H9 (cell line): ENCODE measurements at regions not wholly inside any gene's neighbourhood (a gene's known extent, or its start where the extent isn't known, plus 50 kb on each side); places are given as distances from the start of the nearest gene placed in this dataset.

Experiments used
- DNase-seq: peaks from one replicate; pipeline ENCODE4 v3.0.0-alpha.2; 2017
- H2AFZ ChIP-seq: one replicate; pipeline ENCODE4 v1.6.1; 2013; ENCODE audit warnings: mild to moderate bottlenecking, low read length, control low read depth, moderate library complexity
- H2AK5ac ChIP-seq: 2 replicates; pipeline ENCODE4 v1.6.1; 2013; ENCODE audit warnings: low read length, control low read depth, mixed read lengths; ENCODE audit not compliant: insufficient read length
- H2BK120ac ChIP-seq: one replicate; pipeline ENCODE4 v1.6.1; 2013; ENCODE audit warnings: low read depth, mild to moderate bottlenecking, low read length, control low read depth, inconsistent platforms; ENCODE audit not compliant: poor library complexity, severe bottlenecking
- H2BK12ac ChIP-seq: 2 replicates; pipeline ENCODE4 v1.6.1; 2013; ENCODE audit warnings: low read length, control low read depth, mixed read lengths, low read depth; ENCODE audit not compliant: insufficient read length
- H2BK15ac ChIP-seq: 2 replicates; pipeline ENCODE4 v1.6.1; 2013; ENCODE audit warnings: low read depth, low read length, control low read depth
- H2BK20ac ChIP-seq: one replicate; pipeline ENCODE4 v1.6.1; 2013; ENCODE audit warnings: low read depth, mild to moderate bottlenecking, low read length, control low read depth, inconsistent platforms; ENCODE audit not compliant: poor library complexity, severe bottlenecking
- H2BK5ac ChIP-seq: 2 replicates; pipeline ENCODE4 v1.6.1; 2013; ENCODE audit warnings: low read length, control low read depth, mixed read lengths; ENCODE audit not compliant: insufficient read length
- H3K14ac ChIP-seq: 2 replicates; pipeline ENCODE4 v1.6.1; 2013; ENCODE audit warnings: low read length, control low read depth; ENCODE audit not compliant: insufficient read depth
- H3K18ac ChIP-seq: 2 replicates; pipeline ENCODE4 v1.6.1; 2013; ENCODE audit warnings: low read depth, mild to moderate bottlenecking, mixed read lengths, low read length, control low read depth; ENCODE audit not compliant: insufficient read length
- H3K23ac ChIP-seq: 2 replicates; pipeline ENCODE4 v1.6.1; 2013; ENCODE audit warnings: low read length, control low read depth, mixed read lengths, low read depth; ENCODE audit not compliant: insufficient read length
- H3K23me2 ChIP-seq: 2 replicates; pipeline ENCODE4 v1.6.1; 2013; ENCODE audit warnings: low read depth, mild to moderate bottlenecking, mixed read lengths, low read length, control low read depth; ENCODE audit not compliant: insufficient read length, poor library complexity, severe bottlenecking
- H3K27ac ChIP-seq: 2 replicates; pipeline ENCODE4 v1.5.1; 2013; ENCODE audit warnings: low read length, control low read depth, mixed read lengths, low read depth; ENCODE audit not compliant: insufficient read length
- H3K27me3 ChIP-seq: 2 replicates; pipeline ENCODE4 v1.6.1; 2013; ENCODE audit warnings: low read length, control low read depth, inconsistent platforms; ENCODE audit not compliant: insufficient read depth
- H3K4ac ChIP-seq: 2 replicates; pipeline ENCODE4 v1.6.1; 2013; ENCODE audit warnings: low read depth, mild to moderate bottlenecking, control low read depth, inconsistent platforms, low read length, moderate library complexity
- H3K4me1 ChIP-seq: 2 replicates; pipeline ENCODE4 v1.6.1; 2013; ENCODE audit warnings: low read length, control low read depth, inconsistent platforms; ENCODE audit not compliant: insufficient read depth
- H3K4me2 ChIP-seq: 2 replicates; pipeline ENCODE4 v1.6.1; 2013; ENCODE audit warnings: low read length, control low read depth, mixed read lengths; ENCODE audit not compliant: insufficient read length, insufficient read depth
- H3K56ac ChIP-seq: 2 replicates; pipeline ENCODE4 v1.6.1; 2013; ENCODE audit warnings: low read depth, mild to moderate bottlenecking, mixed read lengths, low read length, control low read depth; ENCODE audit not compliant: insufficient read length
- H3K79me1 ChIP-seq: 2 replicates; pipeline ENCODE4 v1.6.1; 2013; ENCODE audit warnings: low read depth, mild to moderate bottlenecking, moderate library complexity, low read length, control low read depth, inconsistent platforms; ENCODE audit not compliant: insufficient read depth, poor library complexity, severe bottlenecking
- H3K79me2 ChIP-seq: 2 replicates; pipeline ENCODE4 v1.6.1; 2013; ENCODE audit warnings: low read length, control low read depth, inconsistent platforms; ENCODE audit not compliant: insufficient read depth
- H3K9ac ChIP-seq: 2 replicates; pipeline ENCODE4 v1.6.1; 2013; ENCODE audit warnings: low read length, control low read depth, mixed read lengths; ENCODE audit not compliant: insufficient read length; ENCODE audit errors: extremely low read depth
- H3K9me3 ChIP-seq: one replicate; pipeline ENCODE4 v1.6.1; 2013; ENCODE audit warnings: low read depth, low read length, inconsistent platforms; ENCODE audit not compliant: control insufficient read depth
- H3T11ph ChIP-seq: one replicate; pipeline ENCODE4 v1.6.1; 2013; ENCODE audit warnings: mild to moderate bottlenecking, low read length, control low read depth, inconsistent platforms
- H4K20me1 ChIP-seq: one replicate; pipeline ENCODE4 v1.6.1; 2013; ENCODE audit not compliant: control insufficient read depth, insufficient read length, insufficient read depth
- H4K5ac ChIP-seq: 2 replicates; pipeline ENCODE4 v1.6.1; 2013; ENCODE audit warnings: low read depth, mild to moderate bottlenecking, mixed read lengths, low read length, control low read depth; ENCODE audit not compliant: insufficient read length
- H4K8ac ChIP-seq: replicated peaks from 2 replicates; pipeline ENCODE4 v1.6.1; 2013; ENCODE audit warnings: low read length, control low read depth, mixed read lengths, low read depth; ENCODE audit not compliant: insufficient read length
- H4K91ac ChIP-seq: 2 replicates; pipeline ENCODE4 v1.6.1; 2013; ENCODE audit warnings: low read depth, mild to moderate bottlenecking, moderate library complexity, mixed read lengths, low read length, control low read depth; ENCODE audit not compliant: insufficient read length
- H3K27ac Mint-ChIP-seq, 3 experiments: 2 replicates in 2 of 3; 3 replicates in 1 of 3; pipeline ENCODE4 v1.8.0; 2020 to 2021; ENCODE audit warnings: mixed read lengths in 3 of 3, mild to moderate bottlenecking in 1 of 3, moderate library complexity in 1 of 3
- H3K27me3 Mint-ChIP-seq: 2 replicates; pipeline ENCODE4 v1.8.0; 2021; ENCODE audit warnings: low read depth, mild to moderate bottlenecking, moderate library complexity, mixed read lengths
- H3K36me3 Mint-ChIP-seq, 3 experiments: 2 replicates in 2 of 3; 3 replicates in 1 of 3; pipeline ENCODE4 v1.8.0; 2020 to 2021; ENCODE audit warnings: low read depth in 3 of 3, mixed read lengths in 3 of 3; ENCODE audit not compliant: insufficient read depth in 1 of 3
- H3K4me1 Mint-ChIP-seq, 2 experiments: 2 replicates each; pipeline ENCODE4 v1.8.0; 2020; ENCODE audit warnings: mixed read lengths in 2 of 2
- H3K4me3 Mint-ChIP-seq, 2 experiments: 2 replicates in 1 of 2; 3 replicates in 1 of 2; pipeline ENCODE4 v1.8.0; 2020 to 2021; ENCODE audit warnings: mild to moderate bottlenecking in 2 of 2, mixed read lengths in 2 of 2, moderate library complexity in 1 of 2
- H3K9me3 Mint-ChIP-seq, 2 experiments: 2 replicates in 1 of 2; 3 replicates in 1 of 2; pipeline ENCODE4 v1.8.0; 2020; ENCODE audit warnings: mild to moderate bottlenecking in 2 of 2, mixed read lengths in 2 of 2, moderate library complexity in 1 of 2
- WGBS: extraction: QIAGEN DNeasy Blood & Tissue Kit; methylation state at CpG from one replicate; pipeline ENCODE4 v1.1.7; 2013; ENCODE audit warnings: missing lambda C conversion rate, low lambda C conversion rate, mixed read lengths; ENCODE audit not compliant: insufficient read length; ENCODE audit errors: extremely low coverage; 5-methylcytosine and 5-hydroxymethylcytosine counted together
- TF ChIP-seq, protein P1 (sequence below): fragments of 200-600 bp; sonication (generic); conservative IDR thresholded peaks from 3 replicates; pipeline ENCODE4 v1.8.0; 2021; ENCODE audit warnings: antibody characterized with exemption, mild to moderate bottlenecking

DNA sequence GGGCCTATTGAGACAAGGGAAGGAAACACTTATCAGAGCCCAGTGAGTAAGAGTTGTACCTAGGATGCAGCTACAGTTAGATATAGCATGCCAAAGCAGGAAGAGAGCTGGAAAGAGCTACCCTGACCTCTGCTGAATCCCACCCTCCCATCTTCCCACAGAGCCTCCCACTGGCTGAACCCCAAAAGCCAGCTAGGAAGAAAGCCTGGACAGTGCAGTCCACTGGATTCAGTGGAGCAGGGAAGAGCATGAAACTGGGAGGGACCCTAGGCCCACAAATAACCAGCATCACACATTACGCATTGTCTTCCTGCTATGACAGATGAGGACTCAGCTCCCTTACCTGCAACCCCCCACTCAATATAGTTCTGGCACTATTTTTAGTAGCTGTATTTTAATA, 81.5 kb upstream of the AKAP13 start:
- Histone ChIP-seq H3K9me3 (no peaks in the 10 kb centered on the region), H3K14ac (no peak overlapping the region), H2BK5ac (no peak overlapping the region), H3K79me1 (no peaks in the 10 kb centered on the region), H2AK5ac (no peak overlapping the region), H3K4me1 (no peaks in the 10 kb centered on the region), H3T11ph (no peak overlapping the region), H2BK120ac (no peak overlapping the region), H3K9ac (no peak overlapping the region), H4K8ac (no peak overlapping the region), H3K27ac (no peak overlapping the region), H3K23ac (no peak overlapping the region), H4K20me1 (no peaks in the 10 kb centered on the region), H2BK20ac (no peak overlapping the region), H3K23me2 (no peaks in the 10 kb centered on the region), H3K56ac (no peak overlapping the region), H3K4me2 (no peak overlapping the region), H3K4ac (no peak overlapping the region), H2BK15ac (no peak overlapping the region), H4K91ac (no peak overlapping the region), H3K18ac (no peak overlapping the region), H3K79me2 (no peaks in the 10 kb centered on the region), H4K5ac (no peak overlapping the region), H2AFZ (no peak overlapping the region), H2BK12ac (no peak overlapping the region), H3K27me3 (no peaks in the 10 kb centered on the region)
- no peak overlapping the region for H3K4me3 Mint-ChIP-seq
- H3K36me3 Mint-ChIP-seq, result no peaks in the 10 kb centered on the region
- H3K4me1 Mint-ChIP-seq, result peaks cover 3 to 8% of the 10 kb centered on the region in 2 experiments
- WGBS, result no CpG with 5 or more reads among the region's 1 CpG
- no peaks in the 10 kb centered on the region; the same call in 1 of the 2 replicates for H3K27me3 Mint-ChIP-seq
- no peak for DNase-seq
- H3K9me3 Mint-ChIP-seq, result no peaks in the 10 kb centered on the region; a peak in 1 of 5 replicates
- no peak overlapping the region for H3K27ac Mint-ChIP-seq
- TF ChIP-seq, protein P1, sequence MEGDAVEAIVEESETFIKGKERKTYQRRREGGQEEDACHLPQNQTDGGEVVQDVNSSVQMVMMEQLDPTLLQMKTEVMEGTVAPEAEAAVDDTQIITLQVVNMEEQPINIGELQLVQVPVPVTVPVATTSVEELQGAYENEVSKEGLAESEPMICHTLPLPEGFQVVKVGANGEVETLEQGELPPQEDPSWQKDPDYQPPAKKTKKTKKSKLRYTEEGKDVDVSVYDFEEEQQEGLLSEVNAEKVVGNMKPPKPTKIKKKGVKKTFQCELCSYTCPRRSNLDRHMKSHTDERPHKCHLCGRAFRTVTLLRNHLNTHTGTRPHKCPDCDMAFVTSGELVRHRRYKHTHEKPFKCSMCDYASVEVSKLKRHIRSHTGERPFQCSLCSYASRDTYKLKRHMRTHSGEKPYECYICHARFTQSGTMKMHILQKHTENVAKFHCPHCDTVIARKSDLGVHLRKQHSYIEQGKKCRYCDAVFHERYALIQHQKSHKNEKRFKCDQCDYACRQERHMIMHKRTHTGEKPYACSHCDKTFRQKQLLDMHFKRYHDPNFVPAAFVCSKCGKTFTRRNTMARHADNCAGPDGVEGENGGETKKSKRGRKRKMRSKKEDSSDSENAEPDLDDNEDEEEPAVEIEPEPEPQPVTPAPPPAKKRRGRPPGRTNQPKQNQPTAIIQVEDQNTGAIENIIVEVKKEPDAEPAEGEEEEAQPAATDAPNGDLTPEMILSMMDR, result no peak
